ENCODE measurements at regions not wholly inside any gene's neighbourhood (a gene's known extent, or its start where the extent isn't known, plus 50 kb on each side); places are given as distances from the start of the nearest gene placed in this dataset.

- H3K27me3 ChIP-seq (replicated peaks in 1 of 4; ENCODE audit: control insufficient read depth in 3 of 4, extremely low read depth in 1 of 4, insufficient read depth in 3 of 4, low read length in 3 of 4): no peaks in the 10 kb centered on the region
- no peak overlapping the region for H3K27ac ChIP-seq (ENCODE audit: low read depth, low read length)
- H3K79me2 ChIP-seq (ENCODE audit: control insufficient read depth in 1 of 2, insufficient read depth in 2 of 2, low read length in 2 of 2): no peaks in the 10 kb centered on the region
- H3K18ac ChIP-seq (ENCODE audit: extremely low read depth, low read length): no peak overlapping the region
- H3K79me1 ChIP-seq (ENCODE audit: low read depth, low read length): no peaks in the 10 kb centered on the region
- POLR2A ChIA-PET (ENCODE audit: partially characterized antibody): no interaction called here
- H2BK12ac ChIP-seq (ENCODE audit: low read depth, low read length): no peak overlapping the region
- no peak overlapping the region for H2BK5ac ChIP-seq (ENCODE audit: low read depth, low read length)
- no peak overlapping the region for H4K5ac ChIP-seq (ENCODE audit: insufficient read length, low read depth, low read length)
- no peak overlapping the region for H4K8ac ChIP-seq (ENCODE audit: extremely low read depth, insufficient read depth, low read length)
- H3K23me2 ChIP-seq (ENCODE audit: low read depth, low read length): no peaks in the 10 kb centered on the region
- H3K9me3 ChIP-seq (ENCODE audit: insufficient read depth in 2 of 2, low read depth in 1 of 2, low read length in 1 of 2): no peaks in the 10 kb centered on the region
- no peak overlapping the region for H3K23ac ChIP-seq (ENCODE audit: insufficient read length)
- H3K56ac ChIP-seq (replicated peaks; ENCODE audit: insufficient read length, low read depth, low read length): no peak overlapping the region
- H2AFZ ChIP-seq (ENCODE audit: low read length): no peak overlapping the region
- H3K4me3 ChIP-seq (ENCODE audit: extremely low read depth in 1 of 4, insufficient read depth in 2 of 4, low read depth in 3 of 4, low read length in 4 of 4): no peak overlapping the region
- no peak overlapping the region for H2BK15ac ChIP-seq (ENCODE audit: low read length)
- H3K14ac ChIP-seq (ENCODE audit: insufficient read length): no peak overlapping the region
- no peaks in the 10 kb centered on the region for H3K36me3 ChIP-seq (ENCODE audit: control insufficient read depth in 2 of 4, insufficient read depth in 4 of 4, low read length in 3 of 4)
- no peak overlapping the region for H2BK120ac ChIP-seq (replicated peaks; ENCODE audit: low read depth, low read length)
- H4K20me1 ChIP-seq (replicated peaks in 1 of 2; ENCODE audit: control insufficient read depth in 1 of 2, insufficient read depth in 2 of 2, low read length in 2 of 2): no peaks in the 10 kb centered on the region
- no peak overlapping the region for H3K4ac ChIP-seq (replicated peaks; ENCODE audit: insufficient read length, low read depth, low read length)
- no peak overlapping the region for H4K91ac ChIP-seq (replicated peaks; ENCODE audit: insufficient read length, low read length)
- H2AK5ac ChIP-seq (ENCODE audit: low read depth, low read length): no peak overlapping the region
- H3K4me2 ChIP-seq (ENCODE audit: insufficient read depth in 1 of 2, low read depth in 2 of 2, low read length in 2 of 2): no peak overlapping the region
- DNase-seq (ENCODE audit: low read depth in 1 of 2, low spot score in 2 of 2) (no peak), FAIRE-seq (no peak)
- CTCF ChIA-PET (ENCODE audit: partially characterized antibody): interaction anchor here (1.4 kb wide), 1 partner anchor 176 kb away, joined by 3 read pairs; no protein-coding TSS in a partner anchor
- H3K9ac ChIP-seq (replicated peaks in 1 of 4; ENCODE audit: extremely low read depth in 1 of 4, low read depth in 3 of 4, low read length in 3 of 4): no peak overlapping the region
- no peak overlapping the region for H2BK20ac ChIP-seq (ENCODE audit: low read length)
- no peaks in the 10 kb centered on the region for H3K4me1 ChIP-seq (replicated peaks in 1 of 4; ENCODE audit: control insufficient read depth in 3 of 4, insufficient read depth in 4 of 4, low read length in 3 of 4)
- TF ChIP-seq HDAC6 (IDR thresholded peaks at IDR 0.05; ENCODE audit: low read depth, low read length) (no peak), SP1 (IDR thresholded peaks at IDR 0.05; ENCODE audit: low read depth, low read length) (no peak), E2F6 (IDR thresholded peaks at IDR 0.05) (no peak), SP4 (IDR thresholded peaks at IDR 0.05; ENCODE audit: low read length) (no peak), CHD1 (IDR thresholded peaks at IDR 0.05; ENCODE audit: low read depth, low read length) (no peak), GTF2F1 (IDR thresholded peaks at IDR 0.05; ENCODE audit: borderline replicate concordance, low read depth, low read length) (no peak), RNF2 (IDR thresholded peaks at IDR 0.05; ENCODE audit: borderline replicate concordance, low read depth, low read length, missing control alignments, poor library complexity, severe bottlenecking) (no peak), TBP (IDR thresholded peaks at IDR 0.05; ENCODE audit: low read depth, low read length) (no peak), EGR1 (IDR thresholded peaks at IDR 0.05; ENCODE audit: borderline replicate concordance, low read depth, low read length) (no peak), KDM5A (IDR thresholded peaks at IDR 0.05; ENCODE audit: low read length) (no peak), SIRT6 (IDR thresholded peaks at IDR 0.05; ENCODE audit: low read length) (no peak), RFX5 (IDR thresholded peaks at IDR 0.05; ENCODE audit: borderline replicate concordance, low read depth, low read length) (no peak), CHD2 (IDR thresholded peaks at IDR 0.05; ENCODE audit: low read length) (no peak), CBX5 (IDR thresholded peaks at IDR 0.05; ENCODE audit: low read depth, low read length) (no peak), NRF1 (IDR thresholded peaks at IDR 0.05; ENCODE audit: low read depth, low read length) (no peak)
- TF ChIP-seq, protein P1, sequence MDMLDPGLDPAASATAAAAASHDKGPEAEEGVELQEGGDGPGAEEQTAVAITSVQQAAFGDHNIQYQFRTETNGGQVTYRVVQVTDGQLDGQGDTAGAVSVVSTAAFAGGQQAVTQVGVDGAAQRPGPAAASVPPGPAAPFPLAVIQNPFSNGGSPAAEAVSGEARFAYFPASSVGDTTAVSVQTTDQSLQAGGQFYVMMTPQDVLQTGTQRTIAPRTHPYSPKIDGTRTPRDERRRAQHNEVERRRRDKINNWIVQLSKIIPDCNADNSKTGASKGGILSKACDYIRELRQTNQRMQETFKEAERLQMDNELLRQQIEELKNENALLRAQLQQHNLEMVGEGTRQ (IDR thresholded peaks at IDR 0.05; ENCODE audit: low read length): no peak
Measured at GRCh38 chrX:146454363-146454762, 355.2 kb upstream of the CXorf51B start.

Data from H1 (cell line).